Liver (tissue), 3 donors: ENCODE measurements at regions not wholly inside any gene's neighbourhood (a gene's known extent, or its start where the extent isn't known, plus 50 kb on each side); places are given as distances from the start of the nearest gene placed in this dataset.

Source experiments
- GABPA ChIP-seq, 2 donors: IDR thresholded peaks in 1 of 2; conservative IDR thresholded peaks in 1 of 2; 2 replicates each; pipeline ENCODE4 v1.6.1; 2016; ENCODE audit warnings: antibody characterized with exemption in 2 of 2, mild to moderate bottlenecking in 1 of 2, moderate library complexity in 1 of 2
- HNF4G ChIP-seq: IDR thresholded peaks from 2 replicates; pipeline ENCODE4 v1.6.1; 2016; ENCODE audit warnings: antibody characterized with exemption
- JUND ChIP-seq, 2 donors: IDR thresholded peaks; 2 replicates each; pipeline ENCODE4 v1.6.1; 2016; ENCODE audit warnings: antibody characterized with exemption in 2 of 2
- RAD21 ChIP-seq, 2 donors: IDR thresholded peaks; 2 replicates each; pipeline ENCODE4 v1.6.1; 2016; ENCODE audit warnings: antibody characterized with exemption in 2 of 2, mild to moderate bottlenecking in 2 of 2
- RXRA ChIP-seq, 2 donors: IDR thresholded peaks; 2 replicates each; pipeline ENCODE4 v1.6.1; 2017 to 2018; ENCODE audit warnings: antibody characterized with exemption in 2 of 2, mild to moderate bottlenecking in 1 of 2
- SP1 ChIP-seq: IDR thresholded peaks from 2 replicates; pipeline ENCODE4 v1.6.1; 2018; ENCODE audit warnings: antibody characterized with exemption, mild to moderate bottlenecking
- TAF1 ChIP-seq: conservative IDR thresholded peaks from 2 replicates; pipeline ENCODE4 v1.6.1; 2016; ENCODE audit warnings: antibody characterized with exemption, mild to moderate bottlenecking
- YY1 ChIP-seq: IDR thresholded peaks from 2 replicates; pipeline ENCODE4 v1.6.1; 2016; ENCODE audit warnings: antibody characterized with exemption, mild to moderate bottlenecking
- TF ChIP-seq, protein P1 (sequence below): IDR thresholded peaks from 2 replicates; pipeline ENCODE4 v1.6.1; 2016; ENCODE audit warnings: antibody characterized with exemption
- TF ChIP-seq, protein P2 (sequence below): fragments of 150-350 bp; IDR thresholded peaks from 2 replicates; pipeline ENCODE4 v1.5.1; 2017; ENCODE audit warnings: improper control_type of control experiment, low read depth, low read length; ENCODE audit not compliant: missing input control
- TF ChIP-seq, protein P3 (sequence below): IDR thresholded peaks from 2 replicates; pipeline ENCODE4 v1.6.1; 2016; ENCODE audit warnings: antibody characterized with exemption, mild to moderate bottlenecking
- TF ChIP-seq, protein P4 (sequence below): IDR thresholded peaks from 2 replicates; pipeline ENCODE4 v1.6.1; 2016; ENCODE audit warnings: antibody characterized with exemption
- donor health status: healthy.
- donor health status: healthy.

DNA sequence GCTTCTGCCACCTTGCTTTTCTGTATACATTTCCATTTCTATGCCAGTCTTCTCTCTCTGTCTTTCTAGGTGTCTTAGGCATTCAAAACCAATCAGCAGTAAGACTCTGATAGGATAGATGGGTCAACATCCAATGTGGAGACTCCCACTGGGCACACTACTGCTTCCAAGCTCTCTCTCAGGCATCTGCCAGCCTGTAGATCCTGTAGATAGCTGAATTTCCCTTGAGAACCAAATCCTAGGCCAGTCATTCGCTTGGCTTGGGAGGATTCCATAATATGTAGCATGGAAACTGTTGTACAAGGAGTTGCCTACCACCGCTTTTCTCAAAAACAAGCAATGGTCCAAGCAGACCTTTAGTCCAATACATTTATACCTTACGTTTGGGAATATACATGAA is 262.8 kb upstream of the RARB start:
- TF ChIP-seq, protein P1, sequence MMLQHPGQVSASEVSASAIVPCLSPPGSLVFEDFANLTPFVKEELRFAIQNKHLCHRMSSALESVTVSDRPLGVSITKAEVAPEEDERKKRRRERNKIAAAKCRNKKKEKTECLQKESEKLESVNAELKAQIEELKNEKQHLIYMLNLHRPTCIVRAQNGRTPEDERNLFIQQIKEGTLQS, result no peak
- TF ChIP-seq SP1 (no peak), TAF1 (no peak), GABPA (IDR thresholded peaks at IDR 0.05 in 1 of 2, conservative IDR thresholded peaks at IDR 0.05 in 1 of 2) (no peak), YY1 (no peak), RXRA (IDR thresholded peaks at IDR 0.05) (no peak), JUND (IDR thresholded peaks at IDR 0.05) (no peak), RAD21 (IDR thresholded peaks at IDR 0.05) (no peak), HNF4G (no peak)
- TF ChIP-seq, protein P2, sequence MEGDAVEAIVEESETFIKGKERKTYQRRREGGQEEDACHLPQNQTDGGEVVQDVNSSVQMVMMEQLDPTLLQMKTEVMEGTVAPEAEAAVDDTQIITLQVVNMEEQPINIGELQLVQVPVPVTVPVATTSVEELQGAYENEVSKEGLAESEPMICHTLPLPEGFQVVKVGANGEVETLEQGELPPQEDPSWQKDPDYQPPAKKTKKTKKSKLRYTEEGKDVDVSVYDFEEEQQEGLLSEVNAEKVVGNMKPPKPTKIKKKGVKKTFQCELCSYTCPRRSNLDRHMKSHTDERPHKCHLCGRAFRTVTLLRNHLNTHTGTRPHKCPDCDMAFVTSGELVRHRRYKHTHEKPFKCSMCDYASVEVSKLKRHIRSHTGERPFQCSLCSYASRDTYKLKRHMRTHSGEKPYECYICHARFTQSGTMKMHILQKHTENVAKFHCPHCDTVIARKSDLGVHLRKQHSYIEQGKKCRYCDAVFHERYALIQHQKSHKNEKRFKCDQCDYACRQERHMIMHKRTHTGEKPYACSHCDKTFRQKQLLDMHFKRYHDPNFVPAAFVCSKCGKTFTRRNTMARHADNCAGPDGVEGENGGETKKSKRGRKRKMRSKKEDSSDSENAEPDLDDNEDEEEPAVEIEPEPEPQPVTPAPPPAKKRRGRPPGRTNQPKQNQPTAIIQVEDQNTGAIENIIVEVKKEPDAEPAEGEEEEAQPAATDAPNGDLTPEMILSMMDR, result no peak
- TF ChIP-seq, protein P3, sequence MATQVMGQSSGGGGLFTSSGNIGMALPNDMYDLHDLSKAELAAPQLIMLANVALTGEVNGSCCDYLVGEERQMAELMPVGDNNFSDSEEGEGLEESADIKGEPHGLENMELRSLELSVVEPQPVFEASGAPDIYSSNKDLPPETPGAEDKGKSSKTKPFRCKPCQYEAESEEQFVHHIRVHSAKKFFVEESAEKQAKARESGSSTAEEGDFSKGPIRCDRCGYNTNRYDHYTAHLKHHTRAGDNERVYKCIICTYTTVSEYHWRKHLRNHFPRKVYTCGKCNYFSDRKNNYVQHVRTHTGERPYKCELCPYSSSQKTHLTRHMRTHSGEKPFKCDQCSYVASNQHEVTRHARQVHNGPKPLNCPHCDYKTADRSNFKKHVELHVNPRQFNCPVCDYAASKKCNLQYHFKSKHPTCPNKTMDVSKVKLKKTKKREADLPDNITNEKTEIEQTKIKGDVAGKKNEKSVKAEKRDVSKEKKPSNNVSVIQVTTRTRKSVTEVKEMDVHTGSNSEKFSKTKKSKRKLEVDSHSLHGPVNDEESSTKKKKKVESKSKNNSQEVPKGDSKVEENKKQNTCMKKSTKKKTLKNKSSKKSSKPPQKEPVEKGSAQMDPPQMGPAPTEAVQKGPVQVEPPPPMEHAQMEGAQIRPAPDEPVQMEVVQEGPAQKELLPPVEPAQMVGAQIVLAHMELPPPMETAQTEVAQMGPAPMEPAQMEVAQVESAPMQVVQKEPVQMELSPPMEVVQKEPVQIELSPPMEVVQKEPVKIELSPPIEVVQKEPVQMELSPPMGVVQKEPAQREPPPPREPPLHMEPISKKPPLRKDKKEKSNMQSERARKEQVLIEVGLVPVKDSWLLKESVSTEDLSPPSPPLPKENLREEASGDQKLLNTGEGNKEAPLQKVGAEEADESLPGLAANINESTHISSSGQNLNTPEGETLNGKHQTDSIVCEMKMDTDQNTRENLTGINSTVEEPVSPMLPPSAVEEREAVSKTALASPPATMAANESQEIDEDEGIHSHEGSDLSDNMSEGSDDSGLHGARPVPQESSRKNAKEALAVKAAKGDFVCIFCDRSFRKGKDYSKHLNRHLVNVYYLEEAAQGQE, result no peak
- TF ChIP-seq, protein P4, sequence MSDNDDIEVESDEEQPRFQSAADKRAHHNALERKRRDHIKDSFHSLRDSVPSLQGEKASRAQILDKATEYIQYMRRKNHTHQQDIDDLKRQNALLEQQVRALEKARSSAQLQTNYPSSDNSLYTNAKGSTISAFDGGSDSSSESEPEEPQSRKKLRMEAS, result no peak
